ENCODE measurements at regions not wholly inside any gene's neighbourhood (a gene's known extent, or its start where the extent isn't known, plus 50 kb on each side); places are given as distances from the start of the nearest gene placed in this dataset.

DNA sequence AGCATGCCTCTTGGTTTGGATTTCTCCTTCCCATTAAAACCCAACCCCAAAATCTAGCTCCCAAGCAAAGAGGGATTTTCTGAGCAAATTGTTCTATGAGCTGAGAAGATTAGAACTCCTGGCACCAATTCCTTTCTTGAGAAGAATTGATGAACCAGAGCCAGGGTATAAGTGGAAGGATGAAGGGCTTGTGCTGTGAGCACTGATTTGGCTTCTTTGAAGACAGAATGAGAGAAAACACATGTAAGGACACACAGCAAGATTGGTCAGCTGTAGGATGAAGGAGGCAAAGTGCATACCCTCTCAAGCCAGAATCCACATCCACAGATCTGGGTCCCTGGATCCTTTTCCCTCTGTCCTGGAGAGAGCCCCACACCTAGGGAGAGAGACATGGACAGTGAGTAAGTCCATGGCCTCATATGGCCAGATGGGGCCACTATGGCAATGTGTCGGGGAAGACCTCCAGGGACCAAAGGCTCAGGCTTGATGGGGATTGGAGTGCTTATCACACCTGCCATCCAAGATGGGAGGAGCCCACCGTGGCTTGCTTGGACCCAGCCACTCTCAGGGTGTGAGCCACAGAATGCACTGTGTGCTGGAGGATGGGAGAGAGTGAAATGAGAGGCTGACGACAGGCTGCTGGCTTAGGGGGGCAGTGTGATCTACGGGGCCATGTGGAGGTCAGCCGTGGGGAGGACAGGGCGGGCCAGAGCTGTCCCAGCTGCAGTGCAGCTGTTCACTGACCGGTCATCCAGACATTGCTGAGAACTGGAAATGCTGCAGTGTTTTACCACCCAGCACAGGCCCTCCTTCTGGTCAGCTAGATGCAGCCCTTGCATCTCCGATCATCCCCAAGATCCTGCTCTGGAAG, 339.8 kb downstream of the CYP26B1 start (continued):
- TF ChIP-seq ZNF462 (CRISPR knock-in tag; IDR thresholded peaks at IDR 0.05) (no peak), CREB1 (CRISPR knock-in tag; IDR thresholded peaks at IDR 0.05; ENCODE audit: low read depth) (no peak)
- TF ChIP-seq, protein P1, sequence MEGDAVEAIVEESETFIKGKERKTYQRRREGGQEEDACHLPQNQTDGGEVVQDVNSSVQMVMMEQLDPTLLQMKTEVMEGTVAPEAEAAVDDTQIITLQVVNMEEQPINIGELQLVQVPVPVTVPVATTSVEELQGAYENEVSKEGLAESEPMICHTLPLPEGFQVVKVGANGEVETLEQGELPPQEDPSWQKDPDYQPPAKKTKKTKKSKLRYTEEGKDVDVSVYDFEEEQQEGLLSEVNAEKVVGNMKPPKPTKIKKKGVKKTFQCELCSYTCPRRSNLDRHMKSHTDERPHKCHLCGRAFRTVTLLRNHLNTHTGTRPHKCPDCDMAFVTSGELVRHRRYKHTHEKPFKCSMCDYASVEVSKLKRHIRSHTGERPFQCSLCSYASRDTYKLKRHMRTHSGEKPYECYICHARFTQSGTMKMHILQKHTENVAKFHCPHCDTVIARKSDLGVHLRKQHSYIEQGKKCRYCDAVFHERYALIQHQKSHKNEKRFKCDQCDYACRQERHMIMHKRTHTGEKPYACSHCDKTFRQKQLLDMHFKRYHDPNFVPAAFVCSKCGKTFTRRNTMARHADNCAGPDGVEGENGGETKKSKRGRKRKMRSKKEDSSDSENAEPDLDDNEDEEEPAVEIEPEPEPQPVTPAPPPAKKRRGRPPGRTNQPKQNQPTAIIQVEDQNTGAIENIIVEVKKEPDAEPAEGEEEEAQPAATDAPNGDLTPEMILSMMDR (conservative IDR thresholded peaks at IDR 0.05; ENCODE audit: low read depth in 2 of 2): no peak

DNA sequence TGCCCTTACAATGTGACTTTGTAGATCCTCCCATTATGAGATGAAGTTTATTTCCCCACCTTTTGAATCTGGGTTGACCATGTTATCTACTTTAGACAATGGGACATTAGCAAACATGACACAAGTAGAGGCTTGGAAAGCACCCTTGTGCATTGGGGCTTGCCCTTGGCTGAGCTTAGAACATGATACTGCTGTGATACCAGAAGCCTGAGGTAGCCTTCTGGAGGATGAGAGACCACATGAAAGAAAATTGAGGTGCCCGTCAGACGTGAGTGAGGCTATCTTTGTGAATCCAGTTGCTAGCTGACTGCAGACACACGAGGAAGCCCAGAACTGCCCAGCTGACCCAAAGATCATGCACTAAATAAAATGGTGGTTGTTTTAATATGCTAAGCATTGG, 341.2 kb downstream of the CYP26B1 start:
- H3K9me2 ChIP-seq (ENCODE audit: insufficient read depth): peaks cover 15% of the 10 kb centered on the region; the same call in 1 of the 2 replicates
- no peaks in the 10 kb centered on the region for H3K4me1 ChIP-seq (ENCODE audit: insufficient read depth)
- no peaks in the 10 kb centered on the region for H3K36me3 Mint-ChIP-seq (ENCODE audit: low read depth)
- no peaks in the 10 kb centered on the region for H3K36me3 ChIP-seq (ENCODE audit: insufficient read depth)
- H2AFZ ChIP-seq: no peak overlapping the region
- ATAC-seq (no peak), DNase-seq (ENCODE audit: low spot score) (no peak)
- H3K4me3 ChIP-seq: no peak overlapping the region
- no peaks in the 10 kb centered on the region for H3K27me3 ChIP-seq (ENCODE audit: insufficient read depth)
- no peaks in the 10 kb centered on the region for H3K9me3 Mint-ChIP-seq
- H4K20me1 ChIP-seq (replicated peaks; ENCODE audit: insufficient read depth): no peaks in the 10 kb centered on the region
- H3F3A ChIP-seq (replicated peaks; ENCODE audit: low read depth): no peaks in the 10 kb centered on the region
- peaks cover 6% of the 10 kb centered on the region for H3K27me3 Mint-ChIP-seq (ENCODE audit: insufficient read depth, low read depth, poor library complexity)
- no peaks in the 10 kb centered on the region for H3K4me1 Mint-ChIP-seq
- no peaks in the 10 kb centered on the region for H3K79me2 ChIP-seq (replicated peaks; ENCODE audit: insufficient read depth)
- H3K27ac Mint-ChIP-seq: no peak overlapping the region
- H3K4me2 ChIP-seq: no peak overlapping the region
- no peak overlapping the region for H3K27ac ChIP-seq (ENCODE audit: low read depth)
- no peak overlapping the region for H3K4me3 Mint-ChIP-seq
- TF ChIP-seq EZH2phosphoT487 (IDR thresholded peaks at IDR 0.05; ENCODE audit: unreplicated experiment) (no peak), EZH2 (IDR thresholded peaks at IDR 0.05; ENCODE audit: low read depth, unreplicated experiment) (no peak), ZNF114 (CRISPR knock-in tag; IDR thresholded peaks at IDR 0.05) (no peak), ZNF331 (CRISPR knock-in tag; IDR thresholded peaks at IDR 0.05; ENCODE audit: low read depth) (no peak), STAT1 (IDR thresholded peaks at IDR 0.05; ENCODE audit: unreplicated experiment) (no peak)
- TF ChIP-seq, protein P1 (conservative IDR thresholded peaks at IDR 0.05; ENCODE audit: low read depth in 2 of 2): no peak
- TF ChIP-seq, protein P2, sequence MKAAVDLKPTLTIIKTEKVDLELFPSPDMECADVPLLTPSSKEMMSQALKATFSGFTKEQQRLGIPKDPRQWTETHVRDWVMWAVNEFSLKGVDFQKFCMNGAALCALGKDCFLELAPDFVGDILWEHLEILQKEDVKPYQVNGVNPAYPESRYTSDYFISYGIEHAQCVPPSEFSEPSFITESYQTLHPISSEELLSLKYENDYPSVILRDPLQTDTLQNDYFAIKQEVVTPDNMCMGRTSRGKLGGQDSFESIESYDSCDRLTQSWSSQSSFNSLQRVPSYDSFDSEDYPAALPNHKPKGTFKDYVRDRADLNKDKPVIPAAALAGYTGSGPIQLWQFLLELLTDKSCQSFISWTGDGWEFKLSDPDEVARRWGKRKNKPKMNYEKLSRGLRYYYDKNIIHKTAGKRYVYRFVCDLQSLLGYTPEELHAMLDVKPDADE (IDR thresholded peaks at IDR 0.05): no peak
